ENCODE measurements at regions not wholly inside any gene's neighbourhood (a gene's known extent, or its start where the extent isn't known, plus 50 kb on each side); places are given as distances from the start of the nearest gene placed in this dataset.

DNA sequence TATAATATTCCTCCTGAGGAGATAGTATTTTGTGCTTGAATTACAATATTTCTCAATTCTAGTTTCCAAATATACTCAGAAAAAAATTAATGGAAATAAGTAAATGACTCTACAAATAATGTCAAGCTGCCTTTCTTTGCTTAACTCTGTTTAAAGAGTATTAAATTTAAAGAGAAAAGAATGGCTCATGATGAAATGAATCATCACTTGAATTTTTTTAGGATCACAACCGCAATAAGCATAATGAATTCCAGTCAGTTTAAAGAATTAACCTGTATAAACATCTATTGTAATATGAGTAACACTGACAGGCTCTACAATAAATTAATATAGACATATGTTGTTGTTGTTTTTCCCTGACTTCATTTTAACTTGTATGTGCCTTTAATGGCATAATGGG is 266.2 kb upstream of the ADGRB3 start:
- Histone ChIP-seq H3K27ac (no peak overlapping the region), H2AFZ (no peak overlapping the region), H3K4me2 (ENCODE audit: low read length) (no peak overlapping the region), H3K9me3 (ENCODE audit: control insufficient read depth, low read length) (no peaks in the 10 kb centered on the region), H3K36me3 (ENCODE audit: control insufficient read depth, insufficient read depth, low read length) (no peaks in the 10 kb centered on the region), H3K4me1 (no peaks in the 10 kb centered on the region), H3K27me3 (ENCODE audit: control insufficient read depth, insufficient read depth, low read length) (no peaks in the 10 kb centered on the region), H3K9ac (no peak overlapping the region), H3K79me2 (no peaks in the 10 kb centered on the region), H3K4me3 (ENCODE audit: low read depth, low read length) (no peak overlapping the region)
- TF ChIP-seq, protein P1, sequence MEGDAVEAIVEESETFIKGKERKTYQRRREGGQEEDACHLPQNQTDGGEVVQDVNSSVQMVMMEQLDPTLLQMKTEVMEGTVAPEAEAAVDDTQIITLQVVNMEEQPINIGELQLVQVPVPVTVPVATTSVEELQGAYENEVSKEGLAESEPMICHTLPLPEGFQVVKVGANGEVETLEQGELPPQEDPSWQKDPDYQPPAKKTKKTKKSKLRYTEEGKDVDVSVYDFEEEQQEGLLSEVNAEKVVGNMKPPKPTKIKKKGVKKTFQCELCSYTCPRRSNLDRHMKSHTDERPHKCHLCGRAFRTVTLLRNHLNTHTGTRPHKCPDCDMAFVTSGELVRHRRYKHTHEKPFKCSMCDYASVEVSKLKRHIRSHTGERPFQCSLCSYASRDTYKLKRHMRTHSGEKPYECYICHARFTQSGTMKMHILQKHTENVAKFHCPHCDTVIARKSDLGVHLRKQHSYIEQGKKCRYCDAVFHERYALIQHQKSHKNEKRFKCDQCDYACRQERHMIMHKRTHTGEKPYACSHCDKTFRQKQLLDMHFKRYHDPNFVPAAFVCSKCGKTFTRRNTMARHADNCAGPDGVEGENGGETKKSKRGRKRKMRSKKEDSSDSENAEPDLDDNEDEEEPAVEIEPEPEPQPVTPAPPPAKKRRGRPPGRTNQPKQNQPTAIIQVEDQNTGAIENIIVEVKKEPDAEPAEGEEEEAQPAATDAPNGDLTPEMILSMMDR (IDR thresholded peaks at IDR 0.05), result no peak

DNA sequence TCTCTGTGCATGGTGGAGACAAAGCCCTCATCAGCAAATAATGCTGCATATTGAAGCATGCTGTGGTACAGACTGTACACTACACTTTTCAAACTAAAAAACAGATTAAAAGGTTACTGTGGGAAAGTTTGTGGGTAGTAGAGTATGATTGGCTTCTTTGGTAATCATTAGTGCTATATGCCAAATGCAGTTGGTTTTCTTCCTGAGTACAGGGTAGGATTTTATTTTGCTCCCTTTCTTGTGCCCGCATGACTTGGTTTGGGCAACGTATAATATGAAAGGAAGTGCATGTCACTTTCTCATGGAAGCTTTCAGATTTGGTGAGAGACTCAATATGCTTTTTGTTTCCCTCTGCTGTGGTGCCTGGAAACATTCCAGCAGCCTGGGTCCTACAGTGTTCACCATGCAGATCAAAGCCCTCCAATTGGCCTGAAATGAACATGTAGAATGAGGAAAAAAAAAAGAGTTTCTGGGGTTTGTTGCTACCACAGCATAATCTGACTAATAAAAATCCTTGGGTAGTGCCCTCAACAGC is 270.7 kb upstream of the ADGRB3 start:
- Histone ChIP-seq H2AFZ (no peak overlapping the region), H3K27me3 (ENCODE audit: control insufficient read depth, insufficient read depth, low read length) (no peaks in the 10 kb centered on the region), H3K4me2 (ENCODE audit: low read length) (no peak overlapping the region), H3K9me3 (ENCODE audit: control insufficient read depth, low read length) (peaks cover under 1% of the 10 kb centered on the region), H3K79me2 (no peaks in the 10 kb centered on the region), H3K36me3 (ENCODE audit: control insufficient read depth, insufficient read depth, low read length) (no peaks in the 10 kb centered on the region), H3K27ac (no peak overlapping the region), H3K9ac (no peak overlapping the region), H3K4me3 (ENCODE audit: low read depth, low read length) (no peak overlapping the region), H3K4me1 (no peaks in the 10 kb centered on the region)
- TF ChIP-seq, protein P1 (IDR thresholded peaks at IDR 0.05), result no peak

DNA sequence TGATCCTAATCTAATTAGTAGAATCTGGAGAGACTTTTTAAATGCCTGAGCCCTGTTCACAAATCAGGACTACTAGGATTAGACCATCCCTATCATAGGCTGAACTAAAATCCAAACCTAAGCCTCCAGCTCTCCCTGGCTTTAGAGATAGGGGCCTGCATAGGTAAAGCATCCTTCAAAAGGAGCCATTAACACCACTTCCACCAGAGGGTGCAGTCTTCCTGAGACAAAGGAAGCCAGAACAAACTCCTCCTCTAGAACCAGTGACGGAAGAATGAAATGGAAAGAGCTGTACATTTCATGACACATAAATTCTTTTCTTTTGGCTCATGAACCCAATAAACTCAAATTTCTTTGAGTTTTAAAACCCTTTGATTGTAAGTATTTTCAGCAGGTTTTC is 291.2 kb upstream of the ADGRB3 start:
- no peak overlapping the region for H3K4me3 ChIP-seq (ENCODE audit: low read depth, low read length)
- H3K9me3 ChIP-seq (ENCODE audit: control insufficient read depth, low read length), result no peaks in the 10 kb centered on the region
- H3K9ac ChIP-seq, result no peak overlapping the region
- H3K79me2 ChIP-seq, result no peaks in the 10 kb centered on the region
- no peaks in the 10 kb centered on the region for H3K4me1 ChIP-seq
- H2AFZ ChIP-seq, result no peak overlapping the region
- H3K4me2 ChIP-seq (ENCODE audit: low read length), result no peak overlapping the region
- no peak overlapping the region for H3K27ac ChIP-seq
- H3K36me3 ChIP-seq (ENCODE audit: control insufficient read depth, insufficient read depth, low read length), result no peaks in the 10 kb centered on the region
- no peaks in the 10 kb centered on the region for H3K27me3 ChIP-seq (ENCODE audit: control insufficient read depth, insufficient read depth, low read length)
- TF ChIP-seq, protein P1 (IDR thresholded peaks at IDR 0.05), result no peak

DNA sequence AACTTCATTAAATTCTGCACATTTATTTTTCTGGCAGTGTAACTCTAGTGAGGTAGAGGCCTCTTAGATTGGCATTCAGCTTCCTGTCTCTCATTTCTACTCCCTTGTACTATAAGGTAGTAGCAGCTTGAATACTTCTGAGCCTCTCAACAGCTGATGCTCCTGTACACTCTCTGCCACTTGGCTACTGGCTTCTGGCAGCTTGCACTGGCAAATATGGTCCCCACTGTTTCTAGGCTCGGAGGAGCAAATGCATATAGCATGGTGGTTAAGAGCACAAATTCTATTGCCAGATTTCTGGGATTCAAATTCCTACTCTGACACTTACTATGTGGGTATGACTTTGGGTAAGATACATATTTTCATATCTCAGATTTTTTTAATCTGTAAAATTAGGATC is 292.8 kb upstream of the ADGRB3 start:
- Histone ChIP-seq H3K9me3 (ENCODE audit: control insufficient read depth, low read length) (no peaks in the 10 kb centered on the region), H3K4me3 (ENCODE audit: low read depth, low read length) (no peak overlapping the region), H3K27me3 (ENCODE audit: control insufficient read depth, insufficient read depth, low read length) (no peaks in the 10 kb centered on the region), H3K4me1 (no peaks in the 10 kb centered on the region), H3K4me2 (ENCODE audit: low read length) (no peak overlapping the region), H3K36me3 (ENCODE audit: control insufficient read depth, insufficient read depth, low read length) (no peaks in the 10 kb centered on the region), H2AFZ (no peak overlapping the region), H3K79me2 (no peaks in the 10 kb centered on the region), H3K27ac (no peak overlapping the region), H3K9ac (no peak overlapping the region)
- TF ChIP-seq, protein P1 (IDR thresholded peaks at IDR 0.05), result no peak

DNA sequence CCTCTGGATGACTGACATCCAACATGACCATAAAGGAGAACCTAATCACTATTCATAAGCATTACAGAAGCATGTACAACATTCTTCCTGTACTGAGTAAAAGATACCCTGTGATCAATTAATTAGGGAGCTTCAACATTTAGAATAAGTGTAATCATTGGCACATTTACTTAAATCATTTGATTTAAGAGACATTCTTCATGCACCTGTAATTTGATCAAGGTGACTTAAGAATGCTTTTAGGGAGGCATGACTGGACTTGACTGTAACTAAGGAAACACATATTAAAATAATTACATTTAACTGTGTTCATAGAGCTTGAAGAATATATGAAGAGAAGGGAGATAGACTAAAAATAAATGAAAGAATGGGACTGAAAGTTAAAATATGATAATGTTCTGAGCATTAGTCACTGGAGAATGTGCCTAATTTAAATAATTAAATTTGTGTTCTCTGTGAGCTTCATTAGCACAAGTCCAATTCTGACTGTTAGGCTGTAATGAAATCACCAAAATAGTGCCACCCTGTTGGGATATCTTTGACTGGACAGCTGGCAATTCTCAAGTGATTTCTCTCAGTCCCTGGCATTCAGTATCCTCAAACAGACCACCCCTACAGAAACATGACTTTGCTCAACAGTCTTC is 295.5 kb upstream of the ADGRB3 start:
- Histone ChIP-seq H3K79me2 (no peaks in the 10 kb centered on the region), H3K9ac (no peak overlapping the region), H3K4me3 (ENCODE audit: low read depth, low read length) (no peak overlapping the region), H3K36me3 (ENCODE audit: control insufficient read depth, insufficient read depth, low read length) (no peaks in the 10 kb centered on the region), H3K9me3 (ENCODE audit: control insufficient read depth, low read length) (no peaks in the 10 kb centered on the region), H3K4me1 (no peaks in the 10 kb centered on the region), H3K27ac (no peak overlapping the region), H3K4me2 (ENCODE audit: low read length) (no peak overlapping the region), H2AFZ (no peak overlapping the region), H3K27me3 (ENCODE audit: control insufficient read depth, insufficient read depth, low read length) (no peaks in the 10 kb centered on the region)
- TF ChIP-seq, protein P1 (IDR thresholded peaks at IDR 0.05), result no peak
